ENCODE measurements at regions not wholly inside any gene's neighbourhood (a gene's known extent, or its start where the extent isn't known, plus 50 kb on each side); places are given as distances from the start of the nearest gene placed in this dataset.

GRCh38 chr19:31601855-31602254 is 252.6 kb upstream of the TSHZ3 start:
- no peak for DNase-seq (ENCODE audit: low spot score)

- DNase-seq (ENCODE audit: low spot score): no peak
Measured at GRCh38 chr19:31602548-31602947, 253.3 kb upstream of the TSHZ3 start.

DNA sequence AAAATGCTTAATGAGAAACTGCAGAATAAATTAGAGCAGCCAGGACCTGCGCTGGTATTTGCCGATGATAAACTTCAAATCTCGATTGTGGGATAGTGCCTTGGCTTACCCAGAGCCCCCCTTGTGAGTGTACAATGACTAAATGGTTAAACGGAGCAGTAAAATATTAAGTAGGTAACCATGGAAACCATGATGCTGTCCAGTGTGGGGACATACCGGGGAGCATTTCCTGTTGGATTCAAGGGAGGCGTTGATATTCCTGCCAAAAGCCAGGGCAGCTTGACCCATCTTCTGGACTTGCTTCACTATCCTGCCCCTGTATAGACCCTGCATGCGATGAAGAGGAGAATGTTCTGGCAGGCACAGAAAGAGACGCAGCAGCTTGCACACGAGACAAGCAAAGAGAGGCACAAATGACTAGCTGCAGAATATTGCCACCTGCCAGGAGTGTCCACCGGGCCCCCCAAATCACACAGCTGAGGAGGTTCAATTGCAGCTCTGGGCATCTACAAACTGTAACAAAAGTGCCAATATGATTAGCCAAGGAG is 255.3 kb upstream of the TSHZ3 start:
- no peak for DNase-seq (ENCODE audit: low spot score)

DNA sequence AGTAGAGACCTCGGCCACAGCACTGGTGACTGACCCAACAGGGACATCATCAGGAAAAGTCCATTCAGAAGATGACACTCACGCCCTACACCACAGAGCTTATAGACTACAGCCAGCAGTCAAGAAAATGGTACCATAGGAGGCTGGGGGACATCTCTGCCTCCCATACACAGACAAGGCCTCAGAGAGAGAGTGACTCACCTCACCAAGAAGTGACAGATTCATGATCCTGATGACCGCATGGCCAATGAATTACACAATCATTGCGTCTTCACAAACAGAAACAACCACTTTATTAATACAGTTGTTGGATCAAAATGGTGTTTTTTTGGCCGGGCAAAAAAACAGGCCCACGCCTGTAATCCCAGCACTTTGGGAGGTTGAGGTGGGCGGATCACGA is 260.8 kb upstream of the TSHZ3 start:
- DNase-seq (ENCODE audit: low spot score): no peak

GRCh38 chr19:31611046-31611877 is 262.0 kb upstream of the TSHZ3 start:
- no peak for DNase-seq (ENCODE audit: low spot score)

DNA sequence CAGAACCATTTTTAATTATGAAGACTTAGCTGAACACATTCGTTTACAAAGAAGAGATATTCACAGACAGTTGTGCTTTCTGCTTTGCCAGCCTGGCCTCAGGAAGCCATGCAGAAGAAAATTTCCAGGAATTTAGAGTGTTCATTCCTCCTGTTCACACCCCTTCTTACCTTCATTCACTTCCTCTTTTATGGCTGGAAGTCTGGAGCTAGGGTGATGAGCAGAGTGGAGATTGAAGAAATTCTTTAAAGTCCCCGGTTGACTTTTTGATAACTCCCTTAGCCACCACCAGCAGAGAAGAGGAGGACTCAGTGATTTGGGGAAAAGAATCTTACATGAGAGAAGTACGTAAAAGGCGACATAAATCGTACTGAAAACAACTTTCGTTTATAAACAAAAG is 263.6 kb upstream of the TSHZ3 start:
- no peak for DNase-seq (ENCODE audit: low spot score)

DNA sequence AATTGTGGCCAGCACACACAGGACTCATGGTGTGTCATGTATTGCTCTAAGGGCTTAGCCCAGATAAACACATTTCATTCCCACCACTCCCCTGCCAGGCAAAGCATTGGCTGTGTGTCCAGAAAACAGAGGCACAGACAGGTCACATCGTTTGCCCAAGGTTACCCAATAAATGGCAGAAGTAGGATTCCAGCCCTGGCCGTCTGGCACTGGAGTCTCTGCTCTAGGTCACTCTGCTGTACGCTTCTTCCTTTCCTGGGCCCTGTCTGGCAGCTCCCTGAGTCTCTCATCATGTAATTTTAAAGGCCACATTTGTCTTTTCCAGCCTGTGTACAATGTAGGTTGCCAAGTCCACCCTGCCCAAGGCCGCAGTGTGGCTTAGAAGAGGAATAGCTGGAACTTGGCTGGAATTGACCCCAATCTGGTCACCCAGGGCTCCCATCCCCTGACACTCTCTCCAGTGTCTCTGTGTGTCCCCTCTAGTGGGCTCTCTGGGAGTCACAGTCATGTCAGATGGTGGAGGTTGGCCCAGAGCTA is 264.5 kb upstream of the TSHZ3 start:
- DNase-seq (ENCODE audit: low spot score): no peak

DNA sequence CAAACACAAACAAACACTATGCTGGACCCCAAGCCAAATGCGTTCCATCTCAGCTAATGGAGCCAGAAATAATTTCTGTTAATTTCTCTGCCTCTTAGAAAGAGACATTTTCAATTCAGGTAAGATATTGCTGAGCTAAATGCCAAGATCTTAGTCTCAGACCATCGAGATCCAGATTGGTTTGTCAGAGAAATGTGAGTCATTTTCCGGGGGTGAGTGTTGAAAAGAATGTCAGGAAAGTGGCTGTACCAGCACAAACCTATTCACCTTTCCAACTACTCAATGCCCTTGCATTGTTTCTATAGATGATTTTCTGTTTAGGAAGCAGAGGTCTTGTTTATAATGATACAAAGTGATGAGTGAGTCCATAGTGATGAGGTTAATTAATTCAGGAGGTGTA is 266.8 kb upstream of the TSHZ3 start:
- DNase-seq (ENCODE audit: low spot score): no peak

GRCh38 chr19:31617010-31617585 is 267.9 kb upstream of the TSHZ3 start:
- DNase-seq (ENCODE audit: low spot score): no peak

- no peak for DNase-seq (ENCODE audit: low spot score)
Measured at GRCh38 chr19:31625056-31625455, 275.8 kb upstream of the TSHZ3 start.

GRCh38 chr19:31625575-31625974 is 276.3 kb upstream of the TSHZ3 start:
- DNase-seq (ENCODE audit: low spot score): no peak

DNA sequence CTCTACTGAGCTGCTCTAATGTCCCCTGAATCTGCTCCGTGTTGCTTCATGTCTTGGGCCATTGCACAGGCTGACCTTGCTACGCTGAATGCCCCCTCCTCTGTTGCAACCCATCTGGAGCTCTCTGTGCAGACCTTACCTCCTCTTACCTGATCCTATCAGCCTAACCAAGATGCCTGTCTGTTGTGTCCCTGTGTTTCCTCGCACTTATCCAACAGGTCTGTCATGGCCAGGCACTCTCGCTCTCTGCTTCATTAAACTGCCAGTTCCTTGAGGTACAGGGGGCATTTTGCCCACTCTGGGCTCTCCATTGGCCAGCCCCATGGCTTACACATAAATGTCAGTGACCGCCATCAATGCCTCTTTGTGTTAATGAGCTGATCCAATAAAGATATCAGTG is 277.7 kb upstream of the TSHZ3 start:
- no peak for DNase-seq (ENCODE audit: low spot score)

DNA sequence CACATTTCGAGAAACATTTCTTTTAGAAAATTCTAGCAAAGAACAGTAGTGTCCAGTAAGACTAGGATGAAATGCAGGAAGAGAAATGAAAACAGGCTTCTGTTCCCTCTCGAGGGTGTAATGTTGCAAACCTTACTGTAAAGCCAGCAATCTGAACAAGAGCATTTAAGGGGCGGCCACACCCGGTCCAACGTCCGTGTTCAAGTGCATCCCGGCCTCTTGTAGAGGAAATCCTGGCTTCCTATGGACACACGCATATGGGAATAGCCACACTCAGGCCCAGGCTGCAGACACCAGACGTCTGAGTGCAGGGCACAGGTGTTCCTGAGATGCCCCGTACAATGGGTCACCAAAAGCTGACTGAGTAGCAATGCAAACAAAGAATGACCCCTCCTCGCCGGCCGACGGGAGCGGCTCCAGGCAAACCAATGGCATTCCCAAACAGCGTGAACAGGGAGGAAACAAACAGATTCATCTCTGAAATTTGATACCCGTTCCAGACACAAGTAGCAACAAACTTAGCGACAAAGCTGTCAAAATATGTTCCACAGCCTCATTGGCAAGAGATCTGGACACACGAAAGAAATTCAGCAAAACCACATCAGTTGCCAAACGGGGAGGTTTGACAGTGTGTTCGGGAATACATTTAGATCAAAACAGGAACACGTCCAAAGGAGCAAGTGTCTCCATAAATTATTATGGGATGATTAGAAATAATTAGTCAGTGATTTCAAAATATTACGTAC is 278.6 kb upstream of the TSHZ3 start:
- no peak for DNase-seq (ENCODE audit: low spot score)

- DNase-seq (ENCODE audit: low spot score): no peak
Measured at GRCh38 chr19:31629579-31630363, 280.5 kb upstream of the TSHZ3 start.

GRCh38 chr19:31633014-31633413 is 283.8 kb upstream of the TSHZ3 start:
- DNase-seq (ENCODE audit: low spot score): no peak

GRCh38 chr19:31639306-31639705 is 290.1 kb upstream of the TSHZ3 start:
- DNase-seq (ENCODE audit: low spot score): no peak

- no peak for DNase-seq (ENCODE audit: low spot score)
Measured at GRCh38 chr19:31641591-31641990, 292.4 kb upstream of the TSHZ3 start.

DNA sequence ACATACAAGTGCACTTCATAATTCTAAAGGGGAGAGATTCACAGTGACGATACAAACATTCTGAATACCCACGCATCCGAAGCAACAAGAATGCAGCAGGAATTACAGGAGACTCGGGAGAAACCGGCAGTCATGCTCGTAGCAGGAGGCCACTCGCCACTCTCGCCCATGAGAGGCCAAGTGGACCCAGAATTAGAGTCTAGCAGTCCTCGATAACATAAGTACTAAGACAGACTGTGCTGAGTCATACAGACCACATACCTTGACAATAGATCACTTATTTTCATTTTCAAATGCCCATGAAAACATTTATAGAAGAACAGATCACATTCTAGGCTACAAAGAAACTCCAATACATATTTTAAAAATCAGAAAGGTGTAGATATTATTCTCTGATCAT is 299.1 kb upstream of the TSHZ3 start:
- DNase-seq (ENCODE audit: low spot score): no peak

DNA sequence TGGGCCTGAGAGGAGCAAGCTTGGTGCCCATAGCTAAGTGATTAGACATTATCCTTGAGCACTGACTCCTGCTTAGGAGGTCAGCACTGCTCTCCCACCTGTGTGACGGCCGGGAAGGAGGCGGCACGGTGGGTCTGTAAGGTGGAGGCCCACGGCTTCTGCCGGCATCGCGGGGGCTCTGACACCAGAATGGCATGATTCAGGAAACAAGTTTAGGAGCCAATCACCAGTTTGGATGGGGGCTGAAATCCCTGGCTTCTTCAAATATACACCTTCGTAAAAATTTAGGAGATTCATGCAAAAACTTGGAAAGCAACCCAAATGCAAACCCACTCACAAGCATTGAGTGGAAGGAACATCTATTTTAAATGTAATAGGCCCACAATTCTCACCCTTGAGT is 307.3 kb upstream of the TSHZ3 start:
- no peak for DNase-seq (ENCODE audit: low spot score)

DNA sequence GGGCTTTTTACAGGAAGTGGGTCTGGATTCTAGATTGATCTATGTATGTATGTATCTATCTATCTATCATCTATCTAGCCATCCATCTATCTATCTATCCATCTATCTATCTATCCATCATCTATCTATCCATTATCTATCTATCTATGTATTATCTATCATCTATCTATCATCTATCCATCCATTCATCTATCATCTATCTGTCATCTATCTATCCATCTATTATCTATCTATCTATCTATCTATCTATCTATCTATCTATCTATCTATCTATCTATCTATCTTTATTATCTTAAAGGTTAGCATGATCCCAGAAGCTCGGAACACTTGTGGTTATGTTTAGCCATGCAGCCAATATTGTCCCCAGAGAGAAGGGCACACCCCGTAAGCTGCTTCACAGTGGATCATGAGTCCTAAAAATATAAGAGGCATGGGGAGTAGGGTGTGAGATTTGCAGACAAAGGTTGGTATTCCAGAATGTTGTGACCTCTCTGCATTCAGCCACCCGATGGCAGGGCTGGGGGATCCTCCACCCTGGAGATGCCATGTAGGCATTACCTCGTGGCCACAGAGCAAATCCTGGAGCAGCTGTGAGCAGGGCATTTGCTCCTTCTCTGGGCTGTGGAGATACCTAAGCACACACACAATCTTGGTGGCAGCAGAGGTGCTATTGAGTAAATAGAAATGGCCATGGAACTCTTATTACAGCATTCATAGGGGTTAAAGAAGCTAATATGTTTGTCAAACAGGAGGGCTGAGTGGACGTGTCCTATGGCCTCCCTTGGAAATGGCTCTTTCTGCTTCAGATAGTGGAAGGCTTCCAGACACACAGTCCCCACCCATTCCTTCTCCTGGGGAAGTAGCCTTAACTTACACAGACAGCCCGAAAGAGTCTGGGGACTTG is 310.0 kb upstream of the TSHZ3 start:
- DNase-seq (ENCODE audit: low spot score): no peak

GRCh38 chr19:31659897-31660210 is 310.6 kb upstream of the TSHZ3 start:
- no peak for DNase-seq (ENCODE audit: low spot score)

Measured in activated CD4-positive, alpha-beta T cell treated with anti-CD3 and anti-CD28 coated beads, Interleukin-2, Interleukin-4, amounts not matched to agents 100 ng/mL and 50 ng/mL, durations not matched to agents 16 hours and 8 hours (primary cell).